LNCaP clone FGC (cell line): ENCODE measurements at regions not wholly inside any gene's neighbourhood (a gene's known extent, or its start where the extent isn't known, plus 50 kb on each side); places are given as distances from the start of the nearest gene placed in this dataset.

ENCODE experiments used
- DNase-seq: peaks from one replicate; pipeline ENCODE4 v3.0.0-alpha.2; 2011; ENCODE audit warnings: low read depth
- H3K4me3 ChIP-seq: 2 replicates; pipeline ENCODE4 v1.5.1; 2011; ENCODE audit warnings: mild to moderate bottlenecking, low read depth, low read length, control low read depth
- CTCF ChIP-seq: IDR thresholded peaks from 2 replicates; pipeline ENCODE4 v1.5.1; 2012; ENCODE audit warnings: mild to moderate bottlenecking; ENCODE audit not compliant: control insufficient read depth, insufficient read depth; ENCODE audit errors: extremely low read depth

DNA sequence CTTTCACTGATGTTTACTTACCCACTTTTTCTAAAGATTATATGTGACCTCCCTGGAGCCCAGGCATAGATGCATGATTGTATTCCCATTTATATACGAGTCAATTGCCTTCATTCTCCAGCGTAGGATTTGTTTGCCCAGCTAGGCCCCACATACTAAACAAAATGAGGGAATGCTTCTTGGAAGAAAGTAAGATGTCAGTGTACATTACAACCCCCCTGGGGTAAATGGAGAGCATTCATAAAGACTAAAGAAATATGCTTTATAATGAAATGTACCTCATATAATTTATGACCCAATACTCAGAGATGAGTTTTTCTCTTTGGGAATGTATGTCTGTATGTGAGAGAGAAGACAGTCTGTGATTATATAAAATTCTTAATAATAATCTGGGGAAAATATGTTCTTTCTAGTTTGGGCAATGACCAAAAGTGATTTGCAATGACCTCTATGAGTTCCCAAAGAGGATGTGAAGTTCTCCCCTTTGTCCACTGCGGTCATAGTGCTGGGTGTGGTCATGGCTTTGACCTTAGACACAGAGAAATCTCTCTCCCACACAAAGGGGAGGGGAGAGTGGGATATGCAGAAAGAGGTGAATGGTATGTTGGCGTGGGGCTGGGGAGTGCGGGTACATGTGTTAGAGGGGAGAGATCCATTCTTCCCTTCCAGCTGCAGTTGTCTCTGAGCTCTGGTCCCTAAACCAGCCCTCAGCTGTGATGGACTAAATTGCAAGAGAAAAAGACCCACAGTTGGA lies 175.6 kb downstream of the EN1 start:
- DNase-seq, result no peak
- TF ChIP-seq CTCF, result no peak
- no peak overlapping the region for H3K4me3 ChIP-seq

DNA sequence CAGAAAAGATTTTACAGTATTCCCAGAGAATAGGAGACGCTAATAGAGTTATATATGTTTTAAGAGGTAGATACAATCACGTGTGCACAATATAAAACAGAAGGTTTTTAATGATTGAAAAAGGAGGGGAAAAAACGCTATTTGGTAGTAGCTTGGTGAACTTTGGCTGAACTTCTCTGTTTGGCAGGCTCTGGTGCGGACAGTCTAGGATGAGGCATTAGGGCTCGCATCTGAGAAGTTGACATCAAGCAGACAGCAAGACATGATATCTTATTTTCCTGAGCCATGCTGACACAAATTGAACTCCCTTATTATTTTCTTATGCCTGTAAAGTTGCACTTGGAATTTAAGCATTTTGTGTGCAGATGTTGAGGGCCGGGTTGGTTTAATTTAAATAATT lies 176.6 kb downstream of the EN1 start:
- no peak overlapping the region for H3K4me3 ChIP-seq
- no peak for DNase-seq
- TF ChIP-seq CTCF, result no peak

DNA sequence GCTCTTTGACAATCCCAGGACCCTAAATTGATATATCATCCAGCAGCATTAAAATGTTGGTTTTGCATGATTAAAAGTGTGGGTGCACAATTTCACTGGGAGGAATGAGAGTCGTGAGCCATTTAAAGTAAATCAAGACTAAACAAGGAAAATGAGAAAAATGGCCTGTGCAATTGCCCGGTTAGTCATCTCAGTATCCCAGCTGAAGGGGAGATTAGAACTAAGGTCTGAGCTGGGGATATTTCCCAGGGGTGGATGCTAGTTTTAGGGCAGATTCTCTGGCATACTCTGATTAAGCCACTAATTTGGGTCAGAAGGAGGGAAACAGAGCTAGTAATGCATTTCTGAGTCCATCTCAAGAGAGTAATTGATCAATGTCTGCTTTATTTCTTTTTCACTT lies 177.2 kb downstream of the EN1 start:
- TF ChIP-seq CTCF, result no peak
- no peak for DNase-seq
- no peak overlapping the region for H3K4me3 ChIP-seq

GRCh38 chr2:118669654-118670053 lies 177.8 kb downstream of the EN1 start:
- DNase-seq, result no peak
- H3K4me3 ChIP-seq, result no peak overlapping the region
- TF ChIP-seq CTCF, result no peak

- no peak overlapping the region for H3K4me3 ChIP-seq
- no peak for TF ChIP-seq CTCF
- DNase-seq, result no peak
Observed at GRCh38 chr2:118668431-118669424, 178.7 kb downstream of the EN1 start.

DNA sequence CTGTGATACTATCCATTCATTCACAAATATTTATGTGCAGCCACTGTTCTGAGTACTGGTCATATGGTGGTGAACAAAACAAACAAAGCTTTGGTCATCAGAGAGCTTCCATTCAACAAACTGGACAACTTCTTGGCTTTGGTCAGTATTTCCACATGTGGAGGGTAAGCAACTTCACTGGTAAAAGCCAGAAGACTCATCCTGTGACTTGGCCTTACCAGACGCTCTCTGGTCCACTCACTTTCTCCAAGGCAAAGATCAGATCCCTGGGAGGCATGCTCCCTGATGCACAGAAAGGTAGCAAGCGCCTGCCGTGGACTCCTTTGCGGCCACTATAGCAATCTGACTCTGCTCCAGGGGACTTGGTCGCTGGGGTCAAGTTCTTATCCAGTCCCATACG lies 179.5 kb downstream of the EN1 start:
- no peak for TF ChIP-seq CTCF
- no peak for DNase-seq
- H3K4me3 ChIP-seq, result no peak overlapping the region
